Liver (tissue), 3 donors: ENCODE measurements at regions not wholly inside any gene's neighbourhood (a gene's known extent, or its start where the extent isn't known, plus 50 kb on each side); places are given as distances from the start of the nearest gene placed in this dataset.

Experiments
- GABPA ChIP-seq, 2 donors: IDR thresholded peaks in 1 of 2; conservative IDR thresholded peaks in 1 of 2; 2 replicates each; pipeline ENCODE4 v1.6.1; 2016; ENCODE audit warnings: antibody characterized with exemption in 2 of 2, mild to moderate bottlenecking in 1 of 2, moderate library complexity in 1 of 2
- JUND ChIP-seq, 2 donors: IDR thresholded peaks; 2 replicates each; pipeline ENCODE4 v1.6.1; 2016; ENCODE audit warnings: antibody characterized with exemption in 2 of 2
- SP1 ChIP-seq: IDR thresholded peaks from 2 replicates; pipeline ENCODE4 v1.6.1; 2018; ENCODE audit warnings: antibody characterized with exemption, mild to moderate bottlenecking
- TAF1 ChIP-seq: conservative IDR thresholded peaks from 2 replicates; pipeline ENCODE4 v1.6.1; 2016; ENCODE audit warnings: antibody characterized with exemption, mild to moderate bottlenecking
- YY1 ChIP-seq: IDR thresholded peaks from 2 replicates; pipeline ENCODE4 v1.6.1; 2016; ENCODE audit warnings: antibody characterized with exemption, mild to moderate bottlenecking
- TF ChIP-seq, protein P1 (sequence below): fragments of 150-350 bp; IDR thresholded peaks from 2 replicates; pipeline ENCODE4 v1.5.1; 2017; ENCODE audit warnings: improper control_type of control experiment, low read depth, low read length; ENCODE audit not compliant: missing input control
- TF ChIP-seq, protein P2 (sequence below): IDR thresholded peaks from 2 replicates; pipeline ENCODE4 v1.6.1; 2016; ENCODE audit warnings: antibody characterized with exemption, mild to moderate bottlenecking
- TF ChIP-seq, protein P3 (sequence below): IDR thresholded peaks from 2 replicates; pipeline ENCODE4 v1.6.1; 2016; ENCODE audit warnings: antibody characterized with exemption
- TF ChIP-seq, protein P4 (sequence below): IDR thresholded peaks from 2 replicates; pipeline ENCODE4 v1.6.1; 2016; ENCODE audit warnings: antibody characterized with exemption
- donor health status: healthy.
- donor health status: healthy.

DNA sequence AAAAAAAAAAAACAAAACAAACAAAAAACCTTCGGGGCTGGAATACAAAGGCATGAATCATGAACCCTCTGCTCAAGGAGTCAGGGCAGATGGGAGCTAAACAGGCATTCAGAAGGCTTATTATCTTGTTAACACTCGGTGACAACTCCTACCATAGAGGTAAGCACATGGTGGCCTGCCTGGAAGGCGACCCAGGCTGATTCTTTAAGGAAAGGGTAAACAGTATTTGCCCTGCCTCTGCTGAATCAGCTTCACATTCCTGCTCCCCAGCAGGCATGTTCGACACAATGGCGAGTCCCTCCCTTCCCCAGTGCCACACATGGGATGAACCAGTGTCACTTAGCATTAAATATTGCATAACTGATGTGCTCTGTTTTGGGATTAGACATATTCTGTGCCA lies 191.9 kb downstream of the ARL4C start:
- TF ChIP-seq, protein P1, sequence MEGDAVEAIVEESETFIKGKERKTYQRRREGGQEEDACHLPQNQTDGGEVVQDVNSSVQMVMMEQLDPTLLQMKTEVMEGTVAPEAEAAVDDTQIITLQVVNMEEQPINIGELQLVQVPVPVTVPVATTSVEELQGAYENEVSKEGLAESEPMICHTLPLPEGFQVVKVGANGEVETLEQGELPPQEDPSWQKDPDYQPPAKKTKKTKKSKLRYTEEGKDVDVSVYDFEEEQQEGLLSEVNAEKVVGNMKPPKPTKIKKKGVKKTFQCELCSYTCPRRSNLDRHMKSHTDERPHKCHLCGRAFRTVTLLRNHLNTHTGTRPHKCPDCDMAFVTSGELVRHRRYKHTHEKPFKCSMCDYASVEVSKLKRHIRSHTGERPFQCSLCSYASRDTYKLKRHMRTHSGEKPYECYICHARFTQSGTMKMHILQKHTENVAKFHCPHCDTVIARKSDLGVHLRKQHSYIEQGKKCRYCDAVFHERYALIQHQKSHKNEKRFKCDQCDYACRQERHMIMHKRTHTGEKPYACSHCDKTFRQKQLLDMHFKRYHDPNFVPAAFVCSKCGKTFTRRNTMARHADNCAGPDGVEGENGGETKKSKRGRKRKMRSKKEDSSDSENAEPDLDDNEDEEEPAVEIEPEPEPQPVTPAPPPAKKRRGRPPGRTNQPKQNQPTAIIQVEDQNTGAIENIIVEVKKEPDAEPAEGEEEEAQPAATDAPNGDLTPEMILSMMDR: no peak
- no peak for TF ChIP-seq JUND (IDR thresholded peaks at IDR 0.05)
- TF ChIP-seq SP1: no peak
- TF ChIP-seq, protein P2, sequence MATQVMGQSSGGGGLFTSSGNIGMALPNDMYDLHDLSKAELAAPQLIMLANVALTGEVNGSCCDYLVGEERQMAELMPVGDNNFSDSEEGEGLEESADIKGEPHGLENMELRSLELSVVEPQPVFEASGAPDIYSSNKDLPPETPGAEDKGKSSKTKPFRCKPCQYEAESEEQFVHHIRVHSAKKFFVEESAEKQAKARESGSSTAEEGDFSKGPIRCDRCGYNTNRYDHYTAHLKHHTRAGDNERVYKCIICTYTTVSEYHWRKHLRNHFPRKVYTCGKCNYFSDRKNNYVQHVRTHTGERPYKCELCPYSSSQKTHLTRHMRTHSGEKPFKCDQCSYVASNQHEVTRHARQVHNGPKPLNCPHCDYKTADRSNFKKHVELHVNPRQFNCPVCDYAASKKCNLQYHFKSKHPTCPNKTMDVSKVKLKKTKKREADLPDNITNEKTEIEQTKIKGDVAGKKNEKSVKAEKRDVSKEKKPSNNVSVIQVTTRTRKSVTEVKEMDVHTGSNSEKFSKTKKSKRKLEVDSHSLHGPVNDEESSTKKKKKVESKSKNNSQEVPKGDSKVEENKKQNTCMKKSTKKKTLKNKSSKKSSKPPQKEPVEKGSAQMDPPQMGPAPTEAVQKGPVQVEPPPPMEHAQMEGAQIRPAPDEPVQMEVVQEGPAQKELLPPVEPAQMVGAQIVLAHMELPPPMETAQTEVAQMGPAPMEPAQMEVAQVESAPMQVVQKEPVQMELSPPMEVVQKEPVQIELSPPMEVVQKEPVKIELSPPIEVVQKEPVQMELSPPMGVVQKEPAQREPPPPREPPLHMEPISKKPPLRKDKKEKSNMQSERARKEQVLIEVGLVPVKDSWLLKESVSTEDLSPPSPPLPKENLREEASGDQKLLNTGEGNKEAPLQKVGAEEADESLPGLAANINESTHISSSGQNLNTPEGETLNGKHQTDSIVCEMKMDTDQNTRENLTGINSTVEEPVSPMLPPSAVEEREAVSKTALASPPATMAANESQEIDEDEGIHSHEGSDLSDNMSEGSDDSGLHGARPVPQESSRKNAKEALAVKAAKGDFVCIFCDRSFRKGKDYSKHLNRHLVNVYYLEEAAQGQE: no peak
- no peak for TF ChIP-seq TAF1
- TF ChIP-seq, protein P3, sequence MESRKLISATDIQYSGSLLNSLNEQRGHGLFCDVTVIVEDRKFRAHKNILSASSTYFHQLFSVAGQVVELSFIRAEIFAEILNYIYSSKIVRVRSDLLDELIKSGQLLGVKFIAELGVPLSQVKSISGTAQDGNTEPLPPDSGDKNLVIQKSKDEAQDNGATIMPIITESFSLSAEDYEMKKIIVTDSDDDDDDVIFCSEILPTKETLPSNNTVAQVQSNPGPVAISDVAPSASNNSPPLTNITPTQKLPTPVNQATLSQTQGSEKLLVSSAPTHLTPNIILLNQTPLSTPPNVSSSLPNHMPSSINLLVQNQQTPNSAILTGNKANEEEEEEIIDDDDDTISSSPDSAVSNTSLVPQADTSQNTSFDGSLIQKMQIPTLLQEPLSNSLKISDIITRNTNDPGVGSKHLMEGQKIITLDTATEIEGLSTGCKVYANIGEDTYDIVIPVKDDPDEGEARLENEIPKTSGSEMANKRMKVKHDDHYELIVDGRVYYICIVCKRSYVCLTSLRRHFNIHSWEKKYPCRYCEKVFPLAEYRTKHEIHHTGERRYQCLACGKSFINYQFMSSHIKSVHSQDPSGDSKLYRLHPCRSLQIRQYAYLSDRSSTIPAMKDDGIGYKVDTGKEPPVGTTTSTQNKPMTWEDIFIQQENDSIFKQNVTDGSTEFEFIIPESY: no peak
- TF ChIP-seq, protein P4, sequence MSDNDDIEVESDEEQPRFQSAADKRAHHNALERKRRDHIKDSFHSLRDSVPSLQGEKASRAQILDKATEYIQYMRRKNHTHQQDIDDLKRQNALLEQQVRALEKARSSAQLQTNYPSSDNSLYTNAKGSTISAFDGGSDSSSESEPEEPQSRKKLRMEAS: no peak
- no peak for TF ChIP-seq GABPA (IDR thresholded peaks at IDR 0.05 in 1 of 2, conservative IDR thresholded peaks at IDR 0.05 in 1 of 2)
- TF ChIP-seq YY1: no peak
